ENCODE measurements at regions not wholly inside any gene's neighbourhood (a gene's known extent, or its start where the extent isn't known, plus 50 kb on each side); places are given as distances from the start of the nearest gene placed in this dataset.

DNA sequence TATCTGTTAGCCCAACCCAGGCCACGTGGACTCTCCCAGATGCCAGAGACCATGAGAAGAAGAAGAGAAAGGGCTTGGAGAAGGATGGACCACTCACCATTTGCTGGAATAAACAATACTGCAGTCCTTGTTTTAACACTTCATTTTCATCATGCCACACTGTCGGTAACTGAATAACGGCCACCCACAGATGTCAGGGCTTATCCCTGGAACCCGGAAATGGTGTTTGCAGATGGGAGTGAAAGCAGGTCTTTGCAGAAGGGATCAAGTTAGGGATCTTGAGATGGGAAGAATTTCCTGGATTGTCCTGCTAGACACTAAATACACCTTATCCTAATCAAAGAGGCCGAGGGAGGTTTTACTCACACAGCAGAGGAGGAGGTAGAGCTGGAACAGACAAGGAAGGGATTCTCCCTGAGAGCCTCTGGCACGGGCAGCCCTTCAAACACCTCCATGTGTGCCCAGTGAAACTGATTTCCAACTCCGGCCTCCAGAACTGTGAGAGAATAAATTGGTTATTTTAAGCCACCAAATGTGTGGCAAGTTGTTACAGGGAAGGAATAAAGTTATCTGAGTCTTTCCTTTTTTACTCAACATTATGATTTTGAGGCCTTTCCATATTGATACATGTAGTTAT lies 56.3 kb upstream of the SFMBT2 start:
- H3K36me3 ChIP-seq (replicated peaks in 1 of 2; ENCODE audit: control insufficient read depth in 1 of 2, insufficient read depth in 2 of 2, low read length in 1 of 2) = no peaks in the 10 kb centered on the region
- 40% methylated on average over 6 of the region's 7 CpGs for WGBS (ENCODE audit: low lambda C conversion rate)
- H3K27ac ChIP-seq (ENCODE audit: low read depth in 2 of 2, low read length in 1 of 2) = no peak overlapping the region
- no peak for DNase-seq
- H3K4me2 ChIP-seq = no peak overlapping the region
- no peaks in the 10 kb centered on the region for H3K27me3 ChIP-seq (ENCODE audit: insufficient read depth)
- no peaks in the 10 kb centered on the region for H3K4me1 ChIP-seq (ENCODE audit: control insufficient read depth in 1 of 2, insufficient read depth in 2 of 2, low read depth in 1 of 2, low read length in 1 of 2)
- H3K9me2 ChIP-seq = no peaks in the 10 kb centered on the region
- TF ChIP-seq JUND (IDR thresholded peaks at IDR 0.05) (no peak), FOSL2 (IDR thresholded peaks at IDR 0.05; ENCODE audit: borderline replicate concordance, low read depth) (no peak), RXRA (IDR thresholded peaks at IDR 0.05; ENCODE audit: borderline replicate concordance, low read depth) (no peak), MEF2A (IDR thresholded peaks at IDR 0.05; ENCODE audit: borderline replicate concordance, low read depth) (no peak), TEAD4 (IDR thresholded peaks at IDR 0.05; ENCODE audit: borderline replicate concordance, insufficient read depth) (no peak), NRF1 (IDR thresholded peaks at IDR 0.05; ENCODE audit: low read depth, low read length) (no peak), TCF12 (IDR thresholded peaks at IDR 0.05) (no peak), SMC3 (IDR thresholded peaks at IDR 0.05; ENCODE audit: low read depth, low read length) (no peak), RCOR1 (IDR thresholded peaks at IDR 0.05; ENCODE audit: low read length) (no peak), TAF1 (IDR thresholded peaks at IDR 0.05; ENCODE audit: borderline replicate concordance, low read depth, low read length) (no peak), GABPA (IDR thresholded peaks at IDR 0.05; ENCODE audit: low read depth) (no peak), YY1 (IDR thresholded peaks at IDR 0.05; ENCODE audit: low read depth) (no peak), MXI1 (IDR thresholded peaks at IDR 0.05; ENCODE audit: low read depth, low read length) (no peak), POLR2AphosphoS5 (IDR thresholded peaks at IDR 0.05; ENCODE audit: low read depth, low read length) (no peak), ELF1 (IDR thresholded peaks at IDR 0.05) (no peak)
- TF ChIP-seq, protein P1, sequence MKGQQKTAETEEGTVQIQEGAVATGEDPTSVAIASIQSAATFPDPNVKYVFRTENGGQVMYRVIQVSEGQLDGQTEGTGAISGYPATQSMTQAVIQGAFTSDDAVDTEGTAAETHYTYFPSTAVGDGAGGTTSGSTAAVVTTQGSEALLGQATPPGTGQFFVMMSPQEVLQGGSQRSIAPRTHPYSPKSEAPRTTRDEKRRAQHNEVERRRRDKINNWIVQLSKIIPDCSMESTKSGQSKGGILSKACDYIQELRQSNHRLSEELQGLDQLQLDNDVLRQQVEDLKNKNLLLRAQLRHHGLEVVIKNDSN (IDR thresholded peaks at IDR 0.05; ENCODE audit: borderline replicate concordance, low read depth) = no peak
- TF ChIP-seq, protein P2, sequence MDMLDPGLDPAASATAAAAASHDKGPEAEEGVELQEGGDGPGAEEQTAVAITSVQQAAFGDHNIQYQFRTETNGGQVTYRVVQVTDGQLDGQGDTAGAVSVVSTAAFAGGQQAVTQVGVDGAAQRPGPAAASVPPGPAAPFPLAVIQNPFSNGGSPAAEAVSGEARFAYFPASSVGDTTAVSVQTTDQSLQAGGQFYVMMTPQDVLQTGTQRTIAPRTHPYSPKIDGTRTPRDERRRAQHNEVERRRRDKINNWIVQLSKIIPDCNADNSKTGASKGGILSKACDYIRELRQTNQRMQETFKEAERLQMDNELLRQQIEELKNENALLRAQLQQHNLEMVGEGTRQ (IDR thresholded peaks at IDR 0.05; ENCODE audit: borderline replicate concordance, low read depth, low read length) = no peak
- TF ChIP-seq, protein P3, sequence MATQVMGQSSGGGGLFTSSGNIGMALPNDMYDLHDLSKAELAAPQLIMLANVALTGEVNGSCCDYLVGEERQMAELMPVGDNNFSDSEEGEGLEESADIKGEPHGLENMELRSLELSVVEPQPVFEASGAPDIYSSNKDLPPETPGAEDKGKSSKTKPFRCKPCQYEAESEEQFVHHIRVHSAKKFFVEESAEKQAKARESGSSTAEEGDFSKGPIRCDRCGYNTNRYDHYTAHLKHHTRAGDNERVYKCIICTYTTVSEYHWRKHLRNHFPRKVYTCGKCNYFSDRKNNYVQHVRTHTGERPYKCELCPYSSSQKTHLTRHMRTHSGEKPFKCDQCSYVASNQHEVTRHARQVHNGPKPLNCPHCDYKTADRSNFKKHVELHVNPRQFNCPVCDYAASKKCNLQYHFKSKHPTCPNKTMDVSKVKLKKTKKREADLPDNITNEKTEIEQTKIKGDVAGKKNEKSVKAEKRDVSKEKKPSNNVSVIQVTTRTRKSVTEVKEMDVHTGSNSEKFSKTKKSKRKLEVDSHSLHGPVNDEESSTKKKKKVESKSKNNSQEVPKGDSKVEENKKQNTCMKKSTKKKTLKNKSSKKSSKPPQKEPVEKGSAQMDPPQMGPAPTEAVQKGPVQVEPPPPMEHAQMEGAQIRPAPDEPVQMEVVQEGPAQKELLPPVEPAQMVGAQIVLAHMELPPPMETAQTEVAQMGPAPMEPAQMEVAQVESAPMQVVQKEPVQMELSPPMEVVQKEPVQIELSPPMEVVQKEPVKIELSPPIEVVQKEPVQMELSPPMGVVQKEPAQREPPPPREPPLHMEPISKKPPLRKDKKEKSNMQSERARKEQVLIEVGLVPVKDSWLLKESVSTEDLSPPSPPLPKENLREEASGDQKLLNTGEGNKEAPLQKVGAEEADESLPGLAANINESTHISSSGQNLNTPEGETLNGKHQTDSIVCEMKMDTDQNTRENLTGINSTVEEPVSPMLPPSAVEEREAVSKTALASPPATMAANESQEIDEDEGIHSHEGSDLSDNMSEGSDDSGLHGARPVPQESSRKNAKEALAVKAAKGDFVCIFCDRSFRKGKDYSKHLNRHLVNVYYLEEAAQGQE (IDR thresholded peaks at IDR 0.05; ENCODE audit: low read depth, low read length) = no peak
- TF ChIP-seq, protein P4, sequence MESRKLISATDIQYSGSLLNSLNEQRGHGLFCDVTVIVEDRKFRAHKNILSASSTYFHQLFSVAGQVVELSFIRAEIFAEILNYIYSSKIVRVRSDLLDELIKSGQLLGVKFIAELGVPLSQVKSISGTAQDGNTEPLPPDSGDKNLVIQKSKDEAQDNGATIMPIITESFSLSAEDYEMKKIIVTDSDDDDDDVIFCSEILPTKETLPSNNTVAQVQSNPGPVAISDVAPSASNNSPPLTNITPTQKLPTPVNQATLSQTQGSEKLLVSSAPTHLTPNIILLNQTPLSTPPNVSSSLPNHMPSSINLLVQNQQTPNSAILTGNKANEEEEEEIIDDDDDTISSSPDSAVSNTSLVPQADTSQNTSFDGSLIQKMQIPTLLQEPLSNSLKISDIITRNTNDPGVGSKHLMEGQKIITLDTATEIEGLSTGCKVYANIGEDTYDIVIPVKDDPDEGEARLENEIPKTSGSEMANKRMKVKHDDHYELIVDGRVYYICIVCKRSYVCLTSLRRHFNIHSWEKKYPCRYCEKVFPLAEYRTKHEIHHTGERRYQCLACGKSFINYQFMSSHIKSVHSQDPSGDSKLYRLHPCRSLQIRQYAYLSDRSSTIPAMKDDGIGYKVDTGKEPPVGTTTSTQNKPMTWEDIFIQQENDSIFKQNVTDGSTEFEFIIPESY (IDR thresholded peaks at IDR 0.05; ENCODE audit: borderline replicate concordance, low read depth) = no peak
- no peak overlapping the region for H2AFZ ChIP-seq (ENCODE audit: low read depth)
- ChIA-PET POLR2A (no interaction called here), CTCF (no interaction called here)
- no peaks in the 10 kb centered on the region for H3K79me2 ChIP-seq (ENCODE audit: insufficient read depth)
- no peaks in the 10 kb centered on the region for H3F3A ChIP-seq (replicated peaks; ENCODE audit: insufficient read depth)
- no peaks in the 10 kb centered on the region for H4K20me1 ChIP-seq (ENCODE audit: insufficient read depth)
- H3K9me3 ChIP-seq = no peaks in the 10 kb centered on the region
- no peak overlapping the region for H3K4me3 ChIP-seq (ENCODE audit: low read depth in 2 of 2, low read length in 1 of 2)
- H3K9ac ChIP-seq = no peak overlapping the region

Data from SK-N-SH (cell line).